Psoas muscle (tissue), 7 donors: ENCODE measurements at regions not wholly inside any gene's neighbourhood (a gene's known extent, or its start where the extent isn't known, plus 50 kb on each side); places are given as distances from the start of the nearest gene placed in this dataset.

Source experiments
- ATAC-seq, 4 donors: fragments of 200-7000 bp; cut with Tn5 transposase; one replicate each; pipeline ENCODE4 v1.9.1; 2020; ENCODE audit warnings: moderate library complexity in 3 of 4, mild to moderate bottlenecking in 2 of 4
- DNase-seq, 2 donors: peaks; one replicate each; pipeline ENCODE4 v3.0.0-alpha.2; 2020
- H3K27ac ChIP-seq: fragments of 200-600 bp; one replicate; pipeline ENCODE4 v1.8.0; 2022
- H3K27me3 ChIP-seq, 3 donors: fragments of 200-600 bp in 1 of 3; one replicate each; pipeline versions ENCODE4 v1.6.1 to v1.8.0; 2013 to 2022; ENCODE audit warnings: low read length in 2 of 3, mild to moderate bottlenecking in 2 of 3, moderate library complexity in 1 of 3; ENCODE audit not compliant: insufficient read depth in 3 of 3
- H3K36me3 ChIP-seq, 2 donors: fragments of 200-600 bp in 1 of 2; one replicate each; pipeline versions ENCODE4 v1.6.1 to v1.8.0; 2013 to 2022; ENCODE audit warnings: low read depth in 1 of 2, mild to moderate bottlenecking in 1 of 2, moderate library complexity in 1 of 2; ENCODE audit not compliant: insufficient read depth in 1 of 2
- H3K4me1 ChIP-seq: fragments of 200-600 bp; one replicate; pipeline ENCODE4 v1.8.0; 2022
- H3K4me3 ChIP-seq: fragments of 200-600 bp; one replicate; pipeline ENCODE4 v1.8.0; 2022; ENCODE audit warnings: mild to moderate bottlenecking
- H3K9me3 ChIP-seq: fragments of 200-600 bp; one replicate; pipeline ENCODE4 v1.8.0; 2022
- WGBS, 3 donors: extraction: QIAGEN DNeasy Blood & Tissue Kit; methylation state at CpG; one replicate each; pipeline versions ENCODE4 v1.1.6 to v1.1.7; 2013; 5-methylcytosine and 5-hydroxymethylcytosine counted together
- intact Hi-C, 2 donors: fragments of 100-400 bp; cut with DNase I; formaldehyde crosslinking; loops; one replicate each; pipeline versions ENCODE4 v1.11.0 to v1.14.2; 2022
- TF ChIP-seq, protein P1 (sequence below): fragments of 200-600 bp; IDR thresholded peaks from one replicate; pipeline ENCODE4 v1.8.0; 2022; ENCODE audit warnings: antibody characterized with exemption
- donor health status: healthy with polysubstance abuse.
- donor health status: DM: no; HTN: no; CAD: no; lungs with moderate emphysema.
- donor health status: Bipolar disorder and iron deficiency.
- donor health status: healthy.
- donor health status: DM: yes; HTN: yes; CAD: no.
- donor health status: DM: no; HTN: no; CAD: no.
- donor health status: DM: yes; HTN: yes; CAD: no.

DNA sequence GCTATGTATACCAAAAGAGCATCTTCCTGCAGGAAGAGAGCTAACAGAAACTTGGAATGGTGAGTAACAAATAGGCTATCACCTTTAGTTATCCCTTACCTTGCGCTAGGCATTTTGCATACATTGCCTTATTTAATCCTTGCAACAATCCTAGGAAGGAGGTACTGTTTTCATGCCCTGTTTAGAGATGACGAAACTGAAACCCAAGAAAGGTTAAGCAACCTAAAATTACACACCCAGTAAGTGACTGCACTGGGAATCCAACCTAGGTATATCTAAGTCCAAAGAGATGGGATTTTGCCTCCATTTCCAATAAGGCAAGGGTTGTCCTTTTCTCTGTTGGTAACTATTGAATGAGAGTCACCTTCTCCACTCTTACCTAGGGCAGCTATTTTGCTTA, 144.5 kb downstream of the TM2D1 start:
- TF ChIP-seq, protein P1, sequence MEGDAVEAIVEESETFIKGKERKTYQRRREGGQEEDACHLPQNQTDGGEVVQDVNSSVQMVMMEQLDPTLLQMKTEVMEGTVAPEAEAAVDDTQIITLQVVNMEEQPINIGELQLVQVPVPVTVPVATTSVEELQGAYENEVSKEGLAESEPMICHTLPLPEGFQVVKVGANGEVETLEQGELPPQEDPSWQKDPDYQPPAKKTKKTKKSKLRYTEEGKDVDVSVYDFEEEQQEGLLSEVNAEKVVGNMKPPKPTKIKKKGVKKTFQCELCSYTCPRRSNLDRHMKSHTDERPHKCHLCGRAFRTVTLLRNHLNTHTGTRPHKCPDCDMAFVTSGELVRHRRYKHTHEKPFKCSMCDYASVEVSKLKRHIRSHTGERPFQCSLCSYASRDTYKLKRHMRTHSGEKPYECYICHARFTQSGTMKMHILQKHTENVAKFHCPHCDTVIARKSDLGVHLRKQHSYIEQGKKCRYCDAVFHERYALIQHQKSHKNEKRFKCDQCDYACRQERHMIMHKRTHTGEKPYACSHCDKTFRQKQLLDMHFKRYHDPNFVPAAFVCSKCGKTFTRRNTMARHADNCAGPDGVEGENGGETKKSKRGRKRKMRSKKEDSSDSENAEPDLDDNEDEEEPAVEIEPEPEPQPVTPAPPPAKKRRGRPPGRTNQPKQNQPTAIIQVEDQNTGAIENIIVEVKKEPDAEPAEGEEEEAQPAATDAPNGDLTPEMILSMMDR: no peak
- Histone ChIP-seq H3K4me3 (no peak overlapping the region), H3K27me3 (no peaks in the 10 kb centered on the region), H3K27ac (no peak overlapping the region), H3K36me3 (no peaks in the 10 kb centered on the region), H3K9me3 (no peaks in the 10 kb centered on the region), H3K4me1 (no peaks in the 10 kb centered on the region)
- 92 to 100% (median 96%) methylated on average over 2 of the region's 2 CpGs for WGBS, 3 donors
- ATAC-seq: no peak
- DNase-seq: no peak
- intact Hi-C loops: loop anchor here in 1 of 2 donors (10.0 kb wide), 1 partner anchor 536 kb away; no protein-coding TSS in a partner anchor

DNA sequence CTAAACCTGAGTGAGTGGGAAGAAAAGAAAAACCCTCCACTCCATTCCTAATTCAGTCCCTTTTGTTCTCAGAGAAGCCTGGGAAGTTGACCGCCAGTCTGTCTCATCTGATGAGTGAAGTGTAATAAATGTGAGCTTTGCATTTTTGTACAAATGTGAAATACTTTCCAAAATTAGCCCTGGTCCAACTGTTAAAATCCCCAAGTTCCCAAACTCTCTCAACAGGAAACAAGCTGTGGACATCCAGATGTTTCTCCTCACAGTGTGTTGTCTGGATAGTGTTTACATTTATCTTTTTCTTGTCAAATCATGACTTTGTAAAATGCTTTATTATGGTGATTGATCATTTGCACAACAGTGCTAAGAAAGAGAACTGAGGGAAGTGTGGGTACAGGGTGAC, 145.1 kb downstream of the TM2D1 start:
- Histone ChIP-seq H3K9me3 (no peaks in the 10 kb centered on the region), H3K27me3 (no peaks in the 10 kb centered on the region), H3K27ac (no peak overlapping the region), H3K4me3 (no peak overlapping the region), H3K4me1 (no peaks in the 10 kb centered on the region), H3K36me3 (no peaks in the 10 kb centered on the region)
- TF ChIP-seq, protein P1: no peak
- DNase-seq: no peak
- WGBS, 3 donors: 78 to 92% (median 90%) methylated on average over 1 of the region's 1 CpG
- intact Hi-C loops: loop anchor here in 1 of 2 donors (10.0 kb wide), 1 partner anchor 535 kb away; no protein-coding TSS in a partner anchor
- no peak for ATAC-seq

DNA sequence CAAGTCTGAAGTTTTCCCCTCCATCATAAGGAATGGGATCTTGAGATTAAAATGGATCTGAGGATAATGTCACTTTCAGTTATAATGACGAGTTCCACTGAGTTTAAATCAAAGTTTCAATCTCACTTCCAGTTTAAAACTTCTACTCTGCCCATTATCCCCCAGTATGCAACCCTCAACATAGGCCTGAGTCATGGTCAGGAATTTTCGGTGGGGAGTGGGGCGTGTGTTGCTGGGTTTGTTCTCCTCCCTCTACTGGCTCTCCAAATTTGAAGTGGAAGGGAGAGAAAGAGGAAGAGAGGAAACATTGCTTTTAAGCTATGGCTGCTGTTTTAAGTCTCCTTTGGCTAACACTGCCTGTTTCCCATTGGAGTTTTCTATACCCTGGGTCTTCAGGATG, 152.9 kb downstream of the TM2D1 start:
- no peaks in the 10 kb centered on the region for H3K4me1 ChIP-seq
- H3K27ac ChIP-seq: no peak overlapping the region
- ATAC-seq (no peak), DNase-seq (no peak)
- no peaks in the 10 kb centered on the region for H3K9me3 ChIP-seq
- H3K36me3 ChIP-seq: no peaks in the 10 kb centered on the region
- no peak overlapping the region for H3K4me3 ChIP-seq
- H3K27me3 ChIP-seq: no peaks in the 10 kb centered on the region
- WGBS, 3 donors: 82 to 86% (median 84%) methylated on average over 3 of the region's 3 CpGs
- TF ChIP-seq, protein P1: no peak
- intact Hi-C loops: no loop called here

DNA sequence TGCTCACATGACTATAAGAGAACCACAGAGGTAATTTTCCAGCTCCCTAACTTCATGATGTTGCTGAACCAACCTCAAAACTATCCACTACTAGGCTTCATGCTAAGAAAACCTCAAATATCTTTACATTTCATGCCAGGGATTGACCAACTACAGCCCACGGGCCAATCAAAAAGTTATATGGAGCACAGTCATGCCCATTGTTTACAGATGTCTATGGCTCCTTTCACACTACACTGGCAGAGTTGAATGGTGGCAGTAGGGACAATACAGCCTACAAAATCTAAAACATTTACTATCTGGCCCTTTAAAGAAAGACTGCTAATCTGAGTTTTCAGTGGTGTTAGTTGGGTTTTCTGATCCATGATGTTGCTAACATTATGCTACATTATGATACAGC, 154.8 kb downstream of the TM2D1 start:
- Histone ChIP-seq H3K27ac (no peak overlapping the region), H3K4me3 (no peak overlapping the region), H3K27me3 (no peaks in the 10 kb centered on the region), H3K36me3 (no peaks in the 10 kb centered on the region), H3K9me3 (peaks cover 13% of the 10 kb centered on the region), H3K4me1 (no peaks in the 10 kb centered on the region)
- ATAC-seq: no peak
- intact Hi-C loops: no loop called here
- 66 to 75% (median 69%) methylated on average over 1 of the region's 1 CpG for WGBS, 3 donors
- DNase-seq: no peak
- TF ChIP-seq, protein P1: no peak

DNA sequence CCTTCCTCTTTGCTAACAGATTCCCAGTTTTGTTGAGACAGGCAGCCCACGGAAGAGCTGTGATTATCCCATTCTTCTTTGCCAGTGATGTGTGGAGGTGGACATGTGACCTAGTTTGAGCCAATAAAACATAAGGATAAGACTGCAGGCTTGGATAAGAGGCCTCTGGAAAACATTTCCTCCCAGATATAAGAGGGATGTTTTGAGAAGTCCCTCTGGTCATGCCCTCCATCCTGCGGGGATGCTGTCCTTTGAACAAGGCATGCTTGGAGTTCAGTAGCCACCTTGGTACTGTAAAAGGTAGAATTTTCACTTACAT, 155.7 kb downstream of the TM2D1 start:
- Histone ChIP-seq H3K27ac (no peak overlapping the region), H3K4me3 (no peak overlapping the region), H3K27me3 (no peaks in the 10 kb centered on the region), H3K4me1 (no peaks in the 10 kb centered on the region), H3K9me3 (peaks cover 18% of the 10 kb centered on the region), H3K36me3 (no peaks in the 10 kb centered on the region)
- DNase-seq (no peak), ATAC-seq (no peak)
- TF ChIP-seq, protein P1: no peak
- intact Hi-C loops: no loop called here
- 58 to 67% (median 61%) methylated on average over 2 of the region's 2 CpGs for WGBS, 3 donors
